ENCODE measurements at regions not wholly inside any gene's neighbourhood (a gene's known extent, or its start where the extent isn't known, plus 50 kb on each side); places are given as distances from the start of the nearest gene placed in this dataset.
A peak's percentile ranks its signal among the peaks of the same experiment; 100 is the strongest.

DNA sequence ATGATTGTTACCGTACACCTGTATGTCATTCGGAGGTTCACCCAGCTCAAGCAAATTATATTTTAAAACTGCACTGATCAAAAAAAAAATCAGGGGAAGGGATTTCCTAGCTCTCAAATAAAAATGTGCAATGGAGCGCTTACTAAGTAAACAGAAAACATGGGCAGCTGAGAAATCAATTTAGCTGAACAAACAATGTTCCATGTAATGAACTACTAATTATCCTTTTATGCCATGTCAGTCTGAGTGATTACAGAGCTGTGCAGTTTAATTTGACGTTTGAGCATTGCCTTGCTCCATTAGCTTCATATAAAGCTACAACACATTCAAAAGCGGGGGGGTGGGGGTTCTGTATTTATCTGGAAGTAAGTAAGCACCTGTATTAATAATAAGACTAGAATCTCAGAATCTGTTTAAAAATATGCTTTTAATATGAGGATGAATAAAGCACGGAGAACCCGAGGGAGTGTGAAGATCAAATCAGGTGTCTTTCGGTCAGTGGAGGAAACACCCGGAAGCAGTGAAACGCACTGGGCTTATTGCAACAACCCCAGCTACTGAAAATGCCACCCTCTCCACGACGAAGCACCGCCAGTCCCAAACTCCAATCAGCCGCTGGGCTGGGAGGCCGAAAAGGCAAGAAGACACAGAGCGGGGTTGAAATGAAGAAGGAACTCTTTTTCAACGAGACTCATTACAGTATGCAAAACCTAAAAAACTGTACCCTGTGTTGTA lies 196.5 kb upstream of the ATP11B start:
- TF ChIP-seq CTCF (IDR thresholded peaks at IDR 0.05; ENCODE audit: control insufficient read depth, extremely low read depth, insufficient read depth), result no peak
- DNase-seq (ENCODE audit: low read depth), result no peak
- no peak overlapping the region for H3K4me3 ChIP-seq (ENCODE audit: low read depth, low read length)

DNA sequence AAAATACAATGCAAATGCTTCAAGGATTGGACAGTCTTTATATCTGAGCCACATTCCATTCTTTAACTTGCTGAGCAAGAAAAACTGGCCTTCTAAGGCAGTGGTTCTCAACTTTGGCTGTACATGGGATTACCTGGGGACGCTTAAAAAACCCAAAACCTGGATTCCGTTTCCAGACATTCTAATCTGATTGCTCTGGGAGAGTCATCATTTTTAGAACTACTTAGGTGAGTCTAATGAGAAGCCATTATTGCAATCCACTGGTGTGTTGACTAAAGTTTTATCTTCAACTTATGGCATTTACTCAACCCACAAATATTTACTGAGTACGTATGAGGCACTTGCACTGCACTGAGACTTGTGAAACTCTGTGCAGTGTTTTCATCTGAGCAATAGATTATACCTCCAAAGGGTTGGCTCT lies 195.7 kb upstream of the ATP11B start:
- H3K4me3 ChIP-seq (ENCODE audit: low read depth, low read length), result no peak overlapping the region
- TF ChIP-seq CTCF (IDR thresholded peaks at IDR 0.05; ENCODE audit: control insufficient read depth, extremely low read depth, insufficient read depth), result no peak
- DNase-seq (ENCODE audit: low read depth), result peak; percentile 44

- no peak for TF ChIP-seq CTCF (IDR thresholded peaks at IDR 0.05; ENCODE audit: control insufficient read depth, extremely low read depth, insufficient read depth)
- H3K4me3 ChIP-seq (ENCODE audit: low read depth, low read length), result no peak overlapping the region
- DNase-seq (ENCODE audit: low read depth), result no peak
Measured at GRCh38 chr3:182601597-182601996, 191.7 kb upstream of the ATP11B start.

DNA sequence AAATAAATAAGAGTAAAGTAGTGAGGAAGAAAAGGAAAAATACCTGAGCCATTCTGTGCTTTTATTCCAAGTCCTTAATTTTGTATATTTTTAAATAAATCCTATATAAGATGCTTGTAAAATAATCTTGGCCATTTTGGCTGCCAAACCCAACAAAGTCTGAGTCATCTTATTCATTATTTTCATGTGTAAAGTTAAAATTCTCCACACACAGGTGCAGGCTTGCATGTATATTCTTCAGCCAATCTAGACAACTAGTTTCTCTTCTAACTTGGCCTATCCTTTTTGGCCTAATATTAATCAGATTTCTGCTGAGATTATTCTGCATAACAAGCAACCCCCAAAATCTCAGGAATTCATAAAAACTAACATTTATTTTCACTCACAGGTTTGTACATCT lies 189.8 kb upstream of the ATP11B start:
- TF ChIP-seq CTCF (IDR thresholded peaks at IDR 0.05; ENCODE audit: control insufficient read depth, extremely low read depth, insufficient read depth), result no peak

GRCh38 chr3:182605882-182606611 lies 187.3 kb upstream of the ATP11B start:
- peak; percentile 82 for DNase-seq (ENCODE audit: low read depth)
- TF ChIP-seq CTCF (IDR thresholded peaks at IDR 0.05; ENCODE audit: control insufficient read depth, extremely low read depth, insufficient read depth), result no peak
- no peak overlapping the region for H3K4me3 ChIP-seq (ENCODE audit: low read depth, low read length)

More for the DNA sequence above, 189.8 kb upstream of the ATP11B start:
- DNase-seq (ENCODE audit: low read depth), result no peak
- H3K4me3 ChIP-seq (ENCODE audit: low read depth, low read length), result no peak overlapping the region

DNA sequence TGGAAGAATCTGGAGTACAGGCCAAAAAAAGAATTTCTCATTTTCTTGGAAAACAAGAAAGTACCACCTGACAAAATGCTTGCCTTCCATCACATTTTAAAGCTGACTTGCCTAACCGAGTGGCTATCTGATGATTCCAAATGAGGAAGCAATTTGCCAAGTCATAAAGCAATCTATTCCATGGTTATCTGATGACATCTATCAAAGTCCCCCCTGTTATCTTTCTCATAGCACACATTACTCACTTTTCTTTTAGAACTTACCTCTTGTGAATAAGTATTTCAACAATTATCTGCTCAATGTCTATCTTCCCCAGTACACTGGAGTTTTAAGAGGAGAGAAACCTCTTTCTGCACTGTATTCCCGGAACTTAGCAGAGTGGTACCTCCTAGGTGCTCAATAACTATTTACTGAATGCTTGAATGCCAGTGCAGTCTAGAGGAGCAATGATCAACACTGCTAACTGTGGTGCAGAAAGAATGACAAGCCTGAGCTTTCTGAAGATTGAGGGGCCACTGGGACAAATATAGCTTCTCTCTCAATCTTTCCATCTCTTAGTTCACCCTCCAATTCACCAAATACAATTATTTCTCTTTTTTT lies 186.3 kb upstream of the ATP11B start:
- DNase-seq (ENCODE audit: low read depth), result no peak
- TF ChIP-seq CTCF (IDR thresholded peaks at IDR 0.05; ENCODE audit: control insufficient read depth, extremely low read depth, insufficient read depth), result no peak
- H3K4me3 ChIP-seq (ENCODE audit: low read depth, low read length), result no peak overlapping the region

Data from LNCaP clone FGC (cell line).